ENCODE measurements at regions not wholly inside any gene's neighbourhood (a gene's known extent, or its start where the extent isn't known, plus 50 kb on each side); places are given as distances from the start of the nearest gene placed in this dataset.

DNA sequence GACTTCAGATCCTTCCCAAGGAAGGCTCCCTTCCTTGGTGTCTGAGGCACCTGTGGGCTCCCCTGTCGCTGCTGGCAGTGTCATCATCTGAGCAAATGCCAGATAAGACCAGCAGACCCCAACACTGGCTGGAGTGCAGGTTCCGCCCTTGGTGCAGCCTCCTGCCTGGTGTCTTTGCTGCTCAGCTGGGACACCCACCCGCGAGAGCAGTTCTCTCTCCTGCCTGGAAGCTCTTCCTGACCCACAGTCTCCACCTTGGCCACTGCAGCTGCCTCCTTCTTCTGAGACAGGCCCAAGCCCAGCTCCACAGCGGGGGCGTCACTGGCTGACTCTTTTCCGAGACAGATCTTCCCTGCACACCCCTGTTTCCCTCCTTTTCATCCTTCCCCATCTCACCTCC, 395.7 kb upstream of the MAP3K7 start:
- no peaks in the 10 kb centered on the region for H3K27me3 ChIP-seq (ENCODE audit: insufficient read depth, low read depth, low read length)
- H3K9ac ChIP-seq (ENCODE audit: low read length), result no peak overlapping the region
- H3K9me2 ChIP-seq (ENCODE audit: insufficient read depth, low read length), result no peaks in the 10 kb centered on the region
- TF ChIP-seq EZH2 (IDR thresholded peaks at IDR 0.05; ENCODE audit: borderline replicate concordance, insufficient read depth, low read length, poor library complexity, severe bottlenecking) (no peak), MXI1 (conservative IDR thresholded peaks at IDR 0.05; ENCODE audit: poor library complexity, severe bottlenecking) (no peak), SMC3 (conservative IDR thresholded peaks at IDR 0.05; ENCODE audit: poor library complexity) (no peak), TAF1 (IDR thresholded peaks at IDR 0.05; ENCODE audit: low read depth) (no peak)
- H3K36me3 ChIP-seq (ENCODE audit: insufficient read depth, low read length), result no peaks in the 10 kb centered on the region
- H3F3A ChIP-seq (ENCODE audit: insufficient read depth, low read length, poor library complexity, severe bottlenecking), result no peaks in the 10 kb centered on the region
- no peaks in the 10 kb centered on the region for H3K79me2 ChIP-seq (replicated peaks; ENCODE audit: insufficient read depth, low read length)
- no peak overlapping the region for H2AFZ ChIP-seq (ENCODE audit: low read depth, low read length)
- no peak overlapping the region for H3K4me3 ChIP-seq (ENCODE audit: low read length)
- H4K20me1 ChIP-seq (ENCODE audit: insufficient read depth), result no peaks in the 10 kb centered on the region
- H3K27ac ChIP-seq (ENCODE audit: low read length), result no peak overlapping the region
- H3K4me2 ChIP-seq (ENCODE audit: low read length), result no peak overlapping the region
- H3K9me3 ChIP-seq (ENCODE audit: low read length), result no peaks in the 10 kb centered on the region

DNA sequence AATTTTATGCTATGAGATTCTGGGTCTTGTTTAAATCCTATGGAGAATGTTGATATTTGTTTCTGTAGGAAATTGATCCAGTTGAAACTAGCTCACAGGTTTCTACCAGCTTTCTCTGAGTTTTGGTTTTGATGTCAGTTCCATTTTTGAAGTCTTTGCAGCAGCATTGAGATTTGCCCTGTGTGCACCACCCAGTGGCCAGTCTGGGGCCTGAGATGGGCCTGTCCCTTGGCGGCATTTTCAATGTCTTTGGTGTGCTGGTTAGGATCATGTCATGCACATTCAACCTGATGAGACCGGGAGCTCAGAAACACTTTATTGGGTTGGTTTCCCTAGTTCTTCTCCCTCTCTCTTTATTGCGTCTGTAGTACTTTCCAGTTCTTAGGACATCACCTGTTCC, 395.2 kb upstream of the MAP3K7 start:
- Histone ChIP-seq H3K9me2 (ENCODE audit: insufficient read depth, low read length) (no peaks in the 10 kb centered on the region), H4K20me1 (ENCODE audit: insufficient read depth) (no peaks in the 10 kb centered on the region), H2AFZ (ENCODE audit: low read depth, low read length) (no peak overlapping the region), H3K36me3 (ENCODE audit: insufficient read depth, low read length) (no peaks in the 10 kb centered on the region), H3K27ac (ENCODE audit: low read length) (no peak overlapping the region), H3K4me2 (ENCODE audit: low read length) (no peak overlapping the region), H3K4me3 (ENCODE audit: low read length) (no peak overlapping the region), H3K9me3 (ENCODE audit: low read length) (no peaks in the 10 kb centered on the region), H3K79me2 (replicated peaks; ENCODE audit: insufficient read depth, low read length) (no peaks in the 10 kb centered on the region), H3K27me3 (ENCODE audit: insufficient read depth, low read depth, low read length) (no peaks in the 10 kb centered on the region), H3K9ac (ENCODE audit: low read length) (no peak overlapping the region), H3F3A (ENCODE audit: insufficient read depth, low read length, poor library complexity, severe bottlenecking) (no peaks in the 10 kb centered on the region)
- no peak for TF ChIP-seq MXI1 (conservative IDR thresholded peaks at IDR 0.05; ENCODE audit: poor library complexity, severe bottlenecking)
- no peak for TF ChIP-seq RAD21 (conservative IDR thresholded peaks at IDR 0.05)
- no peak for TF ChIP-seq SMC3 (conservative IDR thresholded peaks at IDR 0.05; ENCODE audit: poor library complexity)
- TF ChIP-seq POLR2AphosphoS5 (IDR thresholded peaks at IDR 0.05), result no peak
- TF ChIP-seq, protein P1, sequence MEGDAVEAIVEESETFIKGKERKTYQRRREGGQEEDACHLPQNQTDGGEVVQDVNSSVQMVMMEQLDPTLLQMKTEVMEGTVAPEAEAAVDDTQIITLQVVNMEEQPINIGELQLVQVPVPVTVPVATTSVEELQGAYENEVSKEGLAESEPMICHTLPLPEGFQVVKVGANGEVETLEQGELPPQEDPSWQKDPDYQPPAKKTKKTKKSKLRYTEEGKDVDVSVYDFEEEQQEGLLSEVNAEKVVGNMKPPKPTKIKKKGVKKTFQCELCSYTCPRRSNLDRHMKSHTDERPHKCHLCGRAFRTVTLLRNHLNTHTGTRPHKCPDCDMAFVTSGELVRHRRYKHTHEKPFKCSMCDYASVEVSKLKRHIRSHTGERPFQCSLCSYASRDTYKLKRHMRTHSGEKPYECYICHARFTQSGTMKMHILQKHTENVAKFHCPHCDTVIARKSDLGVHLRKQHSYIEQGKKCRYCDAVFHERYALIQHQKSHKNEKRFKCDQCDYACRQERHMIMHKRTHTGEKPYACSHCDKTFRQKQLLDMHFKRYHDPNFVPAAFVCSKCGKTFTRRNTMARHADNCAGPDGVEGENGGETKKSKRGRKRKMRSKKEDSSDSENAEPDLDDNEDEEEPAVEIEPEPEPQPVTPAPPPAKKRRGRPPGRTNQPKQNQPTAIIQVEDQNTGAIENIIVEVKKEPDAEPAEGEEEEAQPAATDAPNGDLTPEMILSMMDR (IDR thresholded peaks at IDR 0.05; ENCODE audit: poor library complexity, severe bottlenecking), result no peak
- TF ChIP-seq, protein P2, sequence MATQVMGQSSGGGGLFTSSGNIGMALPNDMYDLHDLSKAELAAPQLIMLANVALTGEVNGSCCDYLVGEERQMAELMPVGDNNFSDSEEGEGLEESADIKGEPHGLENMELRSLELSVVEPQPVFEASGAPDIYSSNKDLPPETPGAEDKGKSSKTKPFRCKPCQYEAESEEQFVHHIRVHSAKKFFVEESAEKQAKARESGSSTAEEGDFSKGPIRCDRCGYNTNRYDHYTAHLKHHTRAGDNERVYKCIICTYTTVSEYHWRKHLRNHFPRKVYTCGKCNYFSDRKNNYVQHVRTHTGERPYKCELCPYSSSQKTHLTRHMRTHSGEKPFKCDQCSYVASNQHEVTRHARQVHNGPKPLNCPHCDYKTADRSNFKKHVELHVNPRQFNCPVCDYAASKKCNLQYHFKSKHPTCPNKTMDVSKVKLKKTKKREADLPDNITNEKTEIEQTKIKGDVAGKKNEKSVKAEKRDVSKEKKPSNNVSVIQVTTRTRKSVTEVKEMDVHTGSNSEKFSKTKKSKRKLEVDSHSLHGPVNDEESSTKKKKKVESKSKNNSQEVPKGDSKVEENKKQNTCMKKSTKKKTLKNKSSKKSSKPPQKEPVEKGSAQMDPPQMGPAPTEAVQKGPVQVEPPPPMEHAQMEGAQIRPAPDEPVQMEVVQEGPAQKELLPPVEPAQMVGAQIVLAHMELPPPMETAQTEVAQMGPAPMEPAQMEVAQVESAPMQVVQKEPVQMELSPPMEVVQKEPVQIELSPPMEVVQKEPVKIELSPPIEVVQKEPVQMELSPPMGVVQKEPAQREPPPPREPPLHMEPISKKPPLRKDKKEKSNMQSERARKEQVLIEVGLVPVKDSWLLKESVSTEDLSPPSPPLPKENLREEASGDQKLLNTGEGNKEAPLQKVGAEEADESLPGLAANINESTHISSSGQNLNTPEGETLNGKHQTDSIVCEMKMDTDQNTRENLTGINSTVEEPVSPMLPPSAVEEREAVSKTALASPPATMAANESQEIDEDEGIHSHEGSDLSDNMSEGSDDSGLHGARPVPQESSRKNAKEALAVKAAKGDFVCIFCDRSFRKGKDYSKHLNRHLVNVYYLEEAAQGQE (IDR thresholded peaks at IDR 0.05; ENCODE audit: borderline replicate concordance), result no peak
- no peak for TF ChIP-seq EP300 (conservative IDR thresholded peaks at IDR 0.05; ENCODE audit: poor library complexity, severe bottlenecking)
- TF ChIP-seq TAF1 (IDR thresholded peaks at IDR 0.05; ENCODE audit: low read depth), result no peak
- TF ChIP-seq EZH2 (IDR thresholded peaks at IDR 0.05; ENCODE audit: borderline replicate concordance, insufficient read depth, low read length, poor library complexity, severe bottlenecking), result no peak
